HFFc6 (cell line): ENCODE measurements at regions not wholly inside any gene's neighbourhood (a gene's known extent, or its start where the extent isn't known, plus 50 kb on each side); places are given as distances from the start of the nearest gene placed in this dataset.

Source experiments
- DNase-seq: peaks from one replicate; pipeline ENCODE4 v3.0.0-alpha.2; 2018
- H3K27ac Mint-ChIP-seq: 2 replicates; pipeline ENCODE4 v1.8.0; 2020; ENCODE audit warnings: mild to moderate bottlenecking, mixed read lengths
- H3K27me3 Mint-ChIP-seq: 2 replicates; pipeline ENCODE4 v1.8.0; 2021; ENCODE audit warnings: mild to moderate bottlenecking, moderate library complexity, mixed read lengths; ENCODE audit not compliant: insufficient read depth
- H3K36me3 Mint-ChIP-seq: 2 replicates; pipeline ENCODE4 v1.8.0; 2021; ENCODE audit warnings: low read depth, mixed read lengths
- H3K4me1 Mint-ChIP-seq: 2 replicates; pipeline ENCODE4 v1.8.0; 2020; ENCODE audit warnings: low read depth, mixed read lengths
- H3K4me3 Mint-ChIP-seq: 2 replicates; pipeline ENCODE4 v1.8.0; 2020; ENCODE audit warnings: mild to moderate bottlenecking, moderate library complexity, mixed read lengths
- H3K9me3 Mint-ChIP-seq: 2 replicates; pipeline ENCODE4 v1.8.0; 2020; ENCODE audit warnings: mild to moderate bottlenecking, mixed read lengths
- CTCF ChIP-seq: fragments of 200-600 bp; sonication (generic); IDR thresholded peaks from 2 replicates; pipeline ENCODE4 v1.5.0; 2021; ENCODE audit warnings: antibody characterized with exemption, mild to moderate bottlenecking

GRCh38 chr5:105563842-105564241 is 2001.3 kb upstream of the NUDT12 start:
- no peak for TF ChIP-seq CTCF
- peaks cover 47% of the 10 kb centered on the region for H3K9me3 Mint-ChIP-seq
- no peaks in the 10 kb centered on the region for H3K36me3 Mint-ChIP-seq
- H3K4me1 Mint-ChIP-seq, result no peaks in the 10 kb centered on the region
- H3K27me3 Mint-ChIP-seq, result no peaks in the 10 kb centered on the region
- no peak for DNase-seq
- H3K4me3 Mint-ChIP-seq, result no peak overlapping the region
- H3K27ac Mint-ChIP-seq, result no peak overlapping the region

- no peak for DNase-seq
- Mint-ChIP-seq H3K27ac (no peak overlapping the region), H3K9me3 (peaks cover 29% of the 10 kb centered on the region), H3K4me3 (no peak overlapping the region), H3K27me3 (no peaks in the 10 kb centered on the region), H3K4me1 (no peaks in the 10 kb centered on the region), H3K36me3 (no peaks in the 10 kb centered on the region)
- no peak for TF ChIP-seq CTCF
These were observed 1992.1 kb upstream of the NUDT12 start for GRCh38 chr5:105554568-105555169.

- TF ChIP-seq CTCF, result no peak
- no peaks in the 10 kb centered on the region for H3K27me3 Mint-ChIP-seq
- H3K4me1 Mint-ChIP-seq, result no peaks in the 10 kb centered on the region
- H3K4me3 Mint-ChIP-seq, result no peak overlapping the region
- H3K27ac Mint-ChIP-seq, result no peak overlapping the region
- DNase-seq, result no peak
- no peaks in the 10 kb centered on the region; the same call in 1 of the 2 replicates for H3K36me3 Mint-ChIP-seq
- peaks cover 36% of the 10 kb centered on the region for H3K9me3 Mint-ChIP-seq
These were observed 1981.7 kb upstream of the NUDT12 start for GRCh38 chr5:105544300-105544699.

GRCh38 chr5:105536675-105537074 is 1974.1 kb upstream of the NUDT12 start:
- no peak overlapping the region for H3K4me3 Mint-ChIP-seq
- peaks cover 31% of the 10 kb centered on the region for H3K9me3 Mint-ChIP-seq
- no peak for DNase-seq
- H3K36me3 Mint-ChIP-seq, result no peaks in the 10 kb centered on the region
- no peaks in the 10 kb centered on the region for H3K4me1 Mint-ChIP-seq
- no peak for TF ChIP-seq CTCF
- H3K27ac Mint-ChIP-seq, result no peak overlapping the region
- H3K27me3 Mint-ChIP-seq, result no peaks in the 10 kb centered on the region

- Mint-ChIP-seq H3K27ac (no peak overlapping the region), H3K27me3 (no peaks in the 10 kb centered on the region), H3K36me3 (no peaks in the 10 kb centered on the region; the same call in 1 of the 2 replicates), H3K9me3 (peaks cover 55% of the 10 kb centered on the region), H3K4me3 (no peak overlapping the region), H3K4me1 (no peaks in the 10 kb centered on the region)
- TF ChIP-seq CTCF, result no peak
- DNase-seq, result no peak
These were observed 1968.2 kb upstream of the NUDT12 start for GRCh38 chr5:105530716-105531261.
